GM12865 (cell line): ENCODE measurements at regions not wholly inside any gene's neighbourhood (a gene's known extent, or its start where the extent isn't known, plus 50 kb on each side); places are given as distances from the start of the nearest gene placed in this dataset.

Experiments
- DNase-seq: peaks from one replicate; pipeline ENCODE4 v3.0.0; 2010; ENCODE audit warnings: low read depth
- H3K4me3 ChIP-seq: 2 replicates; pipeline ENCODE4 v1.5.1; 2011; ENCODE audit warnings: mild to moderate bottlenecking, low read depth, low read length, control low read depth
- TF ChIP-seq, protein P1 (sequence below): IDR thresholded peaks from 2 replicates; pipeline ENCODE4 v1.5.1; 2011; ENCODE audit warnings: low read length, control low read depth, low read depth, inconsistent platforms; ENCODE audit not compliant: insufficient read depth; ENCODE audit errors: missing control alignments

GRCh38 chr10:21281765-21282484 lies 243.6 kb downstream of the SKIDA1 start:
- TF ChIP-seq, protein P1, sequence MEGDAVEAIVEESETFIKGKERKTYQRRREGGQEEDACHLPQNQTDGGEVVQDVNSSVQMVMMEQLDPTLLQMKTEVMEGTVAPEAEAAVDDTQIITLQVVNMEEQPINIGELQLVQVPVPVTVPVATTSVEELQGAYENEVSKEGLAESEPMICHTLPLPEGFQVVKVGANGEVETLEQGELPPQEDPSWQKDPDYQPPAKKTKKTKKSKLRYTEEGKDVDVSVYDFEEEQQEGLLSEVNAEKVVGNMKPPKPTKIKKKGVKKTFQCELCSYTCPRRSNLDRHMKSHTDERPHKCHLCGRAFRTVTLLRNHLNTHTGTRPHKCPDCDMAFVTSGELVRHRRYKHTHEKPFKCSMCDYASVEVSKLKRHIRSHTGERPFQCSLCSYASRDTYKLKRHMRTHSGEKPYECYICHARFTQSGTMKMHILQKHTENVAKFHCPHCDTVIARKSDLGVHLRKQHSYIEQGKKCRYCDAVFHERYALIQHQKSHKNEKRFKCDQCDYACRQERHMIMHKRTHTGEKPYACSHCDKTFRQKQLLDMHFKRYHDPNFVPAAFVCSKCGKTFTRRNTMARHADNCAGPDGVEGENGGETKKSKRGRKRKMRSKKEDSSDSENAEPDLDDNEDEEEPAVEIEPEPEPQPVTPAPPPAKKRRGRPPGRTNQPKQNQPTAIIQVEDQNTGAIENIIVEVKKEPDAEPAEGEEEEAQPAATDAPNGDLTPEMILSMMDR = no peak
- no peak for DNase-seq
- no peak overlapping the region for H3K4me3 ChIP-seq

- no peak for DNase-seq
- TF ChIP-seq, protein P1 = no peak
- no peak overlapping the region for H3K4me3 ChIP-seq
Measured at GRCh38 chr10:21280971-21281572, 244.4 kb downstream of the SKIDA1 start.

DNA sequence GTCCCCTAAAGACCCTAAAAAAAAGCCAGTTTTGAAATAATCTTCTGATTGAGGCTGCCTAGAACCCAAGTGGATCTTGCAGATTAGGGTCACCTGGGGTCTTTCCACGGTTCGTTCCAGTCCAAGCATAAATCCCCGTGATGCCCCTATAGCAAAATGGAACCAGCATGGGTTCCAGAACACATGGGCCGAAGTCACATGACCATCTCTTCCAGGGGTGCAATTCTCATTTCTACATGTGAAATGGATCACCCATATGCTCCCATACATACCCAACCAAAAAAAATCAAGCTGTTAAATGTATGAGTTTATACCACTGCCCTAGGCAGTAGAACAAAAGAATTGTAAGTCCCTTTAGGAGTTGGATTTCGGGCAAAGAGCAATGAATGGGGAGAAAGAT lies 245.4 kb downstream of the SKIDA1 start:
- TF ChIP-seq, protein P1 = no peak
- DNase-seq = no peak
- no peak overlapping the region for H3K4me3 ChIP-seq

DNA sequence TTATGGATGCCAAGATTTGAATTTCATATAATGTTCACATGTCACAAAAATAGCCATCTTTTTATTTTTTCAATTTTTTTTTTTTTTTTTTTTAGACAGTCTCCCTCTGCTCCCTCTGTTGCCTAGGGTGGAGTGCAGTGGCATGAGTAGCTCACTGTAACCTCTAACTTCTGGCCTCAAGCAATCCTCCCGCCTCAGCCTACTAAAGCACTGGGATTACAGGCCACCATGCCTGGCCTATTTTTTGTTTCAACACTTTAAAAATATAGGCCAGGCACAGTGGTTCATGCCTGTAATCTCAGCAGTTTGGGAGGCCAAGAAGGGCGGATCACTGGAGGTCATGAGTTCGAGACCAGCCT lies 246.3 kb downstream of the SKIDA1 start:
- DNase-seq = no peak
- TF ChIP-seq, protein P1 = no peak
- H3K4me3 ChIP-seq = no peak overlapping the region

- peak; percentile 93 for DNase-seq
- TF ChIP-seq, protein P1 = peak; percentile 76
- H3K4me3 ChIP-seq = no peak overlapping the region
Measured at GRCh38 chr10:21278491-21279216, 246.8 kb downstream of the SKIDA1 start.

- H3K4me3 ChIP-seq = no peak overlapping the region
- no peak for DNase-seq
- TF ChIP-seq, protein P1 = no peak
Measured at GRCh38 chr10:21273400-21273968, 252.0 kb downstream of the SKIDA1 start.
